DOHH2 (cell line): ENCODE measurements at regions not wholly inside any gene's neighbourhood (a gene's known extent, or its start where the extent isn't known, plus 50 kb on each side); places are given as distances from the start of the nearest gene placed in this dataset.

Source experiments
- EZH2phosphoT487 ChIP-seq: fragments of 200-600 bp; sonication (generic); IDR thresholded peaks from 2 replicates; pipeline ENCODE4 v1.6.1; 2017; ENCODE audit warnings: borderline replicate concordance, mild to moderate bottlenecking, antibody characterized with exemption, low read length, moderate library complexity, mixed read lengths
- TF ChIP-seq, protein P1 (sequence below): fragments of 200-600 bp; sonication (generic); IDR thresholded peaks from one replicate; pipeline ENCODE4 v1.5.1; 2014; ENCODE audit warnings: antibody characterized with exemption, mild to moderate bottlenecking, low read depth, low read length; ENCODE audit not compliant: poor library complexity, severe bottlenecking

DNA sequence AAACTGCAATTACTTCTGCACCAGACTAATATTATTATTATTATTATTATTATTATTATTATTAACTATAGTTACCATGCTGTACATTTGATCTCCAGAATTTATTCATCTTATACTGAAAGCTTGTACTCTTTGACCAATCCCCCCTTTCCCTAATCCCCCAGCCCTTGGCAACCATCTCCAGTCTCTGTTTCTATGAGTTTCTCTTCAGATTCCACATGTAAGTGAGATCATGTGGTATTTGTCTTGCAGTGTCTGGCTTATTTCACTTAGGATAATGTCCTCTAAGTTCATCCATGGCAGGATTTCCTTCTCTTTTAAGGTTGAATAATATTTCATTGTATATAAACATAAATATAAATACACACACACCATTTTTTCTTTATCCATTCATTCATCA is 287.0 kb upstream of the DAB2 start:
- TF ChIP-seq, protein P1, sequence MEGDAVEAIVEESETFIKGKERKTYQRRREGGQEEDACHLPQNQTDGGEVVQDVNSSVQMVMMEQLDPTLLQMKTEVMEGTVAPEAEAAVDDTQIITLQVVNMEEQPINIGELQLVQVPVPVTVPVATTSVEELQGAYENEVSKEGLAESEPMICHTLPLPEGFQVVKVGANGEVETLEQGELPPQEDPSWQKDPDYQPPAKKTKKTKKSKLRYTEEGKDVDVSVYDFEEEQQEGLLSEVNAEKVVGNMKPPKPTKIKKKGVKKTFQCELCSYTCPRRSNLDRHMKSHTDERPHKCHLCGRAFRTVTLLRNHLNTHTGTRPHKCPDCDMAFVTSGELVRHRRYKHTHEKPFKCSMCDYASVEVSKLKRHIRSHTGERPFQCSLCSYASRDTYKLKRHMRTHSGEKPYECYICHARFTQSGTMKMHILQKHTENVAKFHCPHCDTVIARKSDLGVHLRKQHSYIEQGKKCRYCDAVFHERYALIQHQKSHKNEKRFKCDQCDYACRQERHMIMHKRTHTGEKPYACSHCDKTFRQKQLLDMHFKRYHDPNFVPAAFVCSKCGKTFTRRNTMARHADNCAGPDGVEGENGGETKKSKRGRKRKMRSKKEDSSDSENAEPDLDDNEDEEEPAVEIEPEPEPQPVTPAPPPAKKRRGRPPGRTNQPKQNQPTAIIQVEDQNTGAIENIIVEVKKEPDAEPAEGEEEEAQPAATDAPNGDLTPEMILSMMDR: no peak
- TF ChIP-seq EZH2phosphoT487: no peak
